GM12878 (cell line): ENCODE measurements at regions not wholly inside any gene's neighbourhood (a gene's known extent, or its start where the extent isn't known, plus 50 kb on each side); places are given as distances from the start of the nearest gene placed in this dataset.

ENCODE experiments used
- CHD1 ChIP-seq: IDR thresholded peaks from 2 replicates; pipeline ENCODE4 v1.6.1; 2012; ENCODE audit warnings: low read depth, low read length, improper control_type of control experiment
- ESRRA ChIP-seq: IDR thresholded peaks from 2 replicates; pipeline ENCODE4 v1.6.1; 2012; ENCODE audit warnings: mild to moderate bottlenecking, low read length, improper control_type of control experiment
- FOXM1 ChIP-seq: IDR thresholded peaks from 2 replicates; pipeline ENCODE4 v1.6.1; 2012; ENCODE audit warnings: low read depth, mild to moderate bottlenecking, inconsistent platforms, low read length, moderate library complexity
- HCFC1 ChIP-seq: fragments of 150-350 bp; IDR thresholded peaks from 2 replicates; pipeline ENCODE4 v1.6.1; 2014; ENCODE audit warnings: low read length
- NFXL1 ChIP-seq: fragments of 450-650 bp; IDR thresholded peaks from 2 replicates; pipeline ENCODE4 v1.6.1; 2017; ENCODE audit warnings: antibody characterized with exemption, mild to moderate bottlenecking, borderline replicate concordance
- POLR2A ChIP-seq: IDR thresholded peaks from 2 replicates; pipeline ENCODE4 v1.6.1; 2011; ENCODE audit warnings: low read depth, mild to moderate bottlenecking, low read length
- ZNF24 ChIP-seq: fragments of 450-650 bp; IDR thresholded peaks from 2 replicates; pipeline ENCODE4 v1.6.1; 2017; ENCODE audit warnings: antibody characterized with exemption, mild to moderate bottlenecking
- ZNF274 ChIP-seq: IDR thresholded peaks from one replicate; pipeline ENCODE4 v1.8.0; 2011; ENCODE audit not compliant: insufficient read length, insufficient read depth
- TF ChIP-seq, protein P1 (sequence below): IDR thresholded peaks from 2 replicates; pipeline ENCODE4 v1.6.1; 2012; ENCODE audit warnings: mild to moderate bottlenecking, low read depth, low read length

DNA sequence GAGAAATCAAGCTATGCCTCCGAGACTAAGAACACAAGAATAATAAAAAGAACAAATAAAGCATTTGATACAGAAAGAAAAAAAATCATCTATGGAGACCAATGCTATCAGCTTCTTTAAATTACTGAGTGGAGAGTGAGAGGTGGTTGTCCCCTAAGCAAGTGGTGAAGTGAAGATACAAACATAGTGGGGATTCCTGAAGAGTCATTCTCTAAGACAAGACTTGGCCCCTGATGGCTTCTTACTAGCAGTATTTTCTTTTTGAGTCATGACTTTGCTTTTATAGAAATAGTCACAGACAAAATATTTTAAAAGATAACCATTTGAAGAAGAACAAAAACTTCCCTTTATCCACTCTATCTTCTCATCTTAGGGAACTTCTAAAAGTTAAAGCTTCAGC is 261.4 kb upstream of the PRDM1 start:
- TF ChIP-seq, protein P1, sequence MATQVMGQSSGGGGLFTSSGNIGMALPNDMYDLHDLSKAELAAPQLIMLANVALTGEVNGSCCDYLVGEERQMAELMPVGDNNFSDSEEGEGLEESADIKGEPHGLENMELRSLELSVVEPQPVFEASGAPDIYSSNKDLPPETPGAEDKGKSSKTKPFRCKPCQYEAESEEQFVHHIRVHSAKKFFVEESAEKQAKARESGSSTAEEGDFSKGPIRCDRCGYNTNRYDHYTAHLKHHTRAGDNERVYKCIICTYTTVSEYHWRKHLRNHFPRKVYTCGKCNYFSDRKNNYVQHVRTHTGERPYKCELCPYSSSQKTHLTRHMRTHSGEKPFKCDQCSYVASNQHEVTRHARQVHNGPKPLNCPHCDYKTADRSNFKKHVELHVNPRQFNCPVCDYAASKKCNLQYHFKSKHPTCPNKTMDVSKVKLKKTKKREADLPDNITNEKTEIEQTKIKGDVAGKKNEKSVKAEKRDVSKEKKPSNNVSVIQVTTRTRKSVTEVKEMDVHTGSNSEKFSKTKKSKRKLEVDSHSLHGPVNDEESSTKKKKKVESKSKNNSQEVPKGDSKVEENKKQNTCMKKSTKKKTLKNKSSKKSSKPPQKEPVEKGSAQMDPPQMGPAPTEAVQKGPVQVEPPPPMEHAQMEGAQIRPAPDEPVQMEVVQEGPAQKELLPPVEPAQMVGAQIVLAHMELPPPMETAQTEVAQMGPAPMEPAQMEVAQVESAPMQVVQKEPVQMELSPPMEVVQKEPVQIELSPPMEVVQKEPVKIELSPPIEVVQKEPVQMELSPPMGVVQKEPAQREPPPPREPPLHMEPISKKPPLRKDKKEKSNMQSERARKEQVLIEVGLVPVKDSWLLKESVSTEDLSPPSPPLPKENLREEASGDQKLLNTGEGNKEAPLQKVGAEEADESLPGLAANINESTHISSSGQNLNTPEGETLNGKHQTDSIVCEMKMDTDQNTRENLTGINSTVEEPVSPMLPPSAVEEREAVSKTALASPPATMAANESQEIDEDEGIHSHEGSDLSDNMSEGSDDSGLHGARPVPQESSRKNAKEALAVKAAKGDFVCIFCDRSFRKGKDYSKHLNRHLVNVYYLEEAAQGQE: no peak
- TF ChIP-seq ZNF274: no peak
- no peak for TF ChIP-seq ZNF24
- no peak for TF ChIP-seq FOXM1
- TF ChIP-seq NFXL1: no peak
- no peak for TF ChIP-seq ESRRA
- no peak for TF ChIP-seq HCFC1
- no peak for TF ChIP-seq CHD1
- no peak for TF ChIP-seq POLR2A
